Osteoblast (primary cell): ENCODE measurements at regions not wholly inside any gene's neighbourhood (a gene's known extent, or its start where the extent isn't known, plus 50 kb on each side); places are given as distances from the start of the nearest gene placed in this dataset.

ENCODE experiments used
- DNase-seq: peaks from one replicate; pipeline ENCODE4 v3.0.0; 2011; ENCODE audit warnings: low spot score, mixed read lengths; ENCODE audit not compliant: insufficient read length; ENCODE audit errors: missing footprints
- H2AFZ ChIP-seq: 2 replicates; pipeline ENCODE4 v1.6.0; 2011; ENCODE audit warnings: mild to moderate bottlenecking, low read length
- H3K27ac ChIP-seq: 2 replicates; pipeline ENCODE4 v1.5.1; 2011; ENCODE audit warnings: mild to moderate bottlenecking, low read depth, low read length, moderate library complexity
- H3K27me3 ChIP-seq: 2 replicates; pipeline ENCODE4 v1.6.0; 2012; ENCODE audit warnings: mild to moderate bottlenecking, control low read depth, inconsistent platforms, low read length, moderate library complexity; ENCODE audit not compliant: insufficient read depth
- H3K36me3 ChIP-seq: 2 replicates; pipeline ENCODE4 v1.5.1; 2011; ENCODE audit warnings: mild to moderate bottlenecking, low read length, control low read depth, moderate library complexity; ENCODE audit not compliant: insufficient read depth
- H3K4me1 ChIP-seq: 2 replicates; pipeline ENCODE4 v1.5.1; 2011; ENCODE audit warnings: mild to moderate bottlenecking, low read length, control low read depth, moderate library complexity; ENCODE audit not compliant: insufficient read depth
- H3K4me2 ChIP-seq: 2 replicates; pipeline ENCODE4 v1.6.0; 2011; ENCODE audit warnings: mild to moderate bottlenecking, low read length; ENCODE audit not compliant: insufficient read depth
- H3K4me3 ChIP-seq: fragments of 200-600 bp; sonication (generic); 3 replicates; pipeline ENCODE4 v1.5.1; 2012; ENCODE audit warnings: mild to moderate bottlenecking, low read length, inconsistent platforms; ENCODE audit not compliant: insufficient read depth
- H3K79me2 ChIP-seq: 2 replicates; pipeline ENCODE4 v1.6.0; 2012; ENCODE audit warnings: mild to moderate bottlenecking, low read length, control low read depth, inconsistent platforms; ENCODE audit not compliant: insufficient read depth
- H3K9me3 ChIP-seq: 2 replicates; pipeline ENCODE4 v1.5.1; 2011; ENCODE audit warnings: low read depth, low read length, control low read depth
- H4K20me1 ChIP-seq: 2 replicates; pipeline ENCODE4 v1.6.0; 2012; ENCODE audit warnings: mild to moderate bottlenecking, low read length, control low read depth; ENCODE audit not compliant: insufficient read depth
- TF ChIP-seq, protein P1 (sequence below): IDR thresholded peaks from 2 replicates; pipeline ENCODE4 v1.5.1; 2011; ENCODE audit warnings: mild to moderate bottlenecking, low read depth, low read length, moderate library complexity; ENCODE audit errors: extremely low read depth

DNA sequence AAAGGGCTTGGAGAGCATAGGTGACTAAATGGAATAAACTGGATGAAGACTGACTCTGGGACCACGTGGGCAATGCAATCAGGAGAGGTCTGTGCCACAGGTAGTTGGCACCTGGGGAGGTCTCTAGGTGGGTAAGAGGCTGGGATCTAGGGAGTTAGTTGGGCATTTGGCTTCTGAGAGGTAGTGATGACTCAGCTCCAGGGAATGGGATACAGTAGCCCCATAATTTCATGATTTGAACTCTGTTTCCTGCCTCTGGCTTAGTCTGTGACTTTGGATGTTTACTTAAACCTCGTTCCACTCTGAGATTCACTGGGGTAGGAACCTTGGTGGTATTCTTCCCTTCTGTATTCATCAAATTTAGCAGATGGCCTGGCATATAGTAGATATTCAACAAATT, 240.8 kb downstream of the KIF4B start:
- Histone ChIP-seq H3K36me3 (no peaks in the 10 kb centered on the region), H3K79me2 (no peaks in the 10 kb centered on the region), H3K4me2 (no peak overlapping the region), H3K27ac (no peak overlapping the region), H2AFZ (no peak overlapping the region), H3K4me3 (no peak overlapping the region), H4K20me1 (no peaks in the 10 kb centered on the region), H3K27me3 (no peaks in the 10 kb centered on the region), H3K4me1 (no peaks in the 10 kb centered on the region), H3K9me3 (peaks cover 3% of the 10 kb centered on the region)
- DNase-seq, result no peak
- TF ChIP-seq, protein P1, sequence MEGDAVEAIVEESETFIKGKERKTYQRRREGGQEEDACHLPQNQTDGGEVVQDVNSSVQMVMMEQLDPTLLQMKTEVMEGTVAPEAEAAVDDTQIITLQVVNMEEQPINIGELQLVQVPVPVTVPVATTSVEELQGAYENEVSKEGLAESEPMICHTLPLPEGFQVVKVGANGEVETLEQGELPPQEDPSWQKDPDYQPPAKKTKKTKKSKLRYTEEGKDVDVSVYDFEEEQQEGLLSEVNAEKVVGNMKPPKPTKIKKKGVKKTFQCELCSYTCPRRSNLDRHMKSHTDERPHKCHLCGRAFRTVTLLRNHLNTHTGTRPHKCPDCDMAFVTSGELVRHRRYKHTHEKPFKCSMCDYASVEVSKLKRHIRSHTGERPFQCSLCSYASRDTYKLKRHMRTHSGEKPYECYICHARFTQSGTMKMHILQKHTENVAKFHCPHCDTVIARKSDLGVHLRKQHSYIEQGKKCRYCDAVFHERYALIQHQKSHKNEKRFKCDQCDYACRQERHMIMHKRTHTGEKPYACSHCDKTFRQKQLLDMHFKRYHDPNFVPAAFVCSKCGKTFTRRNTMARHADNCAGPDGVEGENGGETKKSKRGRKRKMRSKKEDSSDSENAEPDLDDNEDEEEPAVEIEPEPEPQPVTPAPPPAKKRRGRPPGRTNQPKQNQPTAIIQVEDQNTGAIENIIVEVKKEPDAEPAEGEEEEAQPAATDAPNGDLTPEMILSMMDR, result no peak

DNA sequence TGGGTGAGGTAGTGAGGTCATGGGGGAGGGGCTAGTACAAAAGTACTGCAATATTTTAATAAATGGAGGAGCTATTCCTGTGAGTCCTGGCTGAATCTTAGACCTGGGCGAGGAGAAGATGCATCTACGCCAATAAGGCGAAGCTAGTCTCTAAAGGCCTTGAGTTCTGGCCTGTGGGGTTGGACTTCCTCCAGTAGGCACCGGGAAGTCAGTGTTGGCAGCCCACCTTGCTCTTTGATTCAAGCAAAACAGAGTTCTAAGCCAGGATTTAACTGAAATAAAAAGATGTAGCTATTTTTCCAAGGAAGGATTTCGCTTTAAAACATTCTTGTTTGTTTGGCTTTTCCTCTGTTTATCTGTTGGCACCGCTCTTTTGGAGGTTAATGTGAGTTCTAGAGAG, 244.6 kb downstream of the KIF4B start:
- TF ChIP-seq, protein P1, result no peak
- H3K4me3 ChIP-seq, result no peak overlapping the region
- no peak for DNase-seq

DNA sequence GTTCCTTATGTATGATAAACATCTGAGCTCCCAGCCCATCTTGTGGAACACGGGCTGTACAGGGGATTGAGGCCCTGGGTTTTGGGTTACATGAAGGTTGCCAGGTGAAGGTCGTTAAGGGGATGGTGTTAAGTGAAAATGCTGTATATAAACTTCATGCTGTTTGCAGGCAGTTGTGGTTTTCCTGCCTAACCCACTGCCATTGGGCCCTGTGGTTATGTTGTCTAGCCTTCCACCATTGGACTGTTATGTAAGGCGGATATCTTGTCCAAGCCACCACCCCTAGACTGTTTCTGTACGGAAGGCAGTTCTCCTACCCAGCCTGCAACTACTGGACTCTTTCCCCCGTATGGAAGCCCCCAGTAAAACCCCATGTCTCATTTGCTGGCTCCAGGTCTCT, 246.1 kb downstream of the KIF4B start:
- H3K4me3 ChIP-seq, result no peak overlapping the region
- H4K20me1 ChIP-seq, result no peaks in the 10 kb centered on the region
- TF ChIP-seq, protein P1, result no peak
- no peak overlapping the region for H3K27ac ChIP-seq
- DNase-seq, result no peak
- H3K9me3 ChIP-seq, result no peaks in the 10 kb centered on the region
- no peaks in the 10 kb centered on the region for H3K4me1 ChIP-seq
- H3K4me2 ChIP-seq, result no peak overlapping the region
- H2AFZ ChIP-seq, result no peak overlapping the region
- H3K79me2 ChIP-seq, result no peaks in the 10 kb centered on the region
- no peaks in the 10 kb centered on the region for H3K27me3 ChIP-seq
- no peaks in the 10 kb centered on the region for H3K36me3 ChIP-seq

More for the DNA sequence above, 244.6 kb downstream of the KIF4B start:
- Histone ChIP-seq H3K27me3 (no peaks in the 10 kb centered on the region), H3K4me1 (no peaks in the 10 kb centered on the region), H3K27ac (no peak overlapping the region), H4K20me1 (no peaks in the 10 kb centered on the region), H3K4me2 (no peak overlapping the region), H2AFZ (no peak overlapping the region), H3K79me2 (no peaks in the 10 kb centered on the region), H3K36me3 (no peaks in the 10 kb centered on the region), H3K9me3 (peaks cover 3% of the 10 kb centered on the region)

DNA sequence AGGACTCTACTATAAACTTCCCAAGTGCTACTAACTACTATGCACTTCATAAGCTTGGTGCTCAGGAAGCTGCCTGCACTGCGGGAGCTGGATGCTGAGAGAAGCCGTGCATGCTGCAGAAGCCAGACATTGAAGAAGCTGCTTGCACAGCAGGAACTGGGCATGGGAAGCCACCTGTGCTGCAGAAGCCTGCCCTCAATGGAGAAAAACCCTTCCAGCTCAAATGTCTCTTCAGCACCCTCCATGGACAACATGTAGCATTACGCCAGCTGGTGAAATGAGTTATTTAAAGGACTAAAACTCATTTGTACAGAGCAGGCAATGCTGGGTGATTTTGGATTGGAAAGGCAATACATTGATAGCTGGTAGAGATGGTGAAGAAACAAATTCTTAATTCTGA, 247.2 kb downstream of the KIF4B start:
- Histone ChIP-seq H3K4me3 (no peak overlapping the region), H3K79me2 (no peaks in the 10 kb centered on the region), H2AFZ (no peak overlapping the region), H3K4me1 (no peaks in the 10 kb centered on the region), H3K9me3 (no peaks in the 10 kb centered on the region), H3K27me3 (no peaks in the 10 kb centered on the region), H3K27ac (no peak overlapping the region), H4K20me1 (no peaks in the 10 kb centered on the region), H3K36me3 (no peaks in the 10 kb centered on the region), H3K4me2 (no peak overlapping the region)
- DNase-seq, result no peak
- TF ChIP-seq, protein P1, result no peak
